ENCODE measurements at regions not wholly inside any gene's neighbourhood (a gene's known extent, or its start where the extent isn't known, plus 50 kb on each side); places are given as distances from the start of the nearest gene placed in this dataset.

DNA sequence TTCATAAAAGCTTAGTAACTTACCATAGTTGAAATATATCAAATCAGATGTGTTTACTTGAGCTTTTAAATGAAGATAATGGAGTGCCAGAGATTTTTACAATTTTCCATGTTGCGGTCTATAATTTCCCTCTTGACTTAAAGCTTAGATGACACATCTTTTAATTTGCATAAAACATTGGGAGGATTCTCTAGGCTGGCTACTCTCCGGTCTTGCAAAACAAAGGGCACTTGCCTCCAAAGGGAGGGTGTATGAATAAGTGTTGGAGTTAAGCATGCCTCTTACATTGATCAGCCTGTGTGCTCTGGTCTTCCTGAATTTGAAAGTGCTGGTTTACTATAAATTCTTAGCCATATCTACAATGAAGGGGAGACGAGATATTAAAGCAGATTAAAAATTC is 336.4 kb upstream of the NAV3 start:
- Histone ChIP-seq H3K4me1 (ENCODE audit: control insufficient read depth, insufficient read depth, low read length) (no peaks in the 10 kb centered on the region), H3K4me3 (ENCODE audit: low read depth in 2 of 2, low read length in 2 of 2) (no peak overlapping the region), H3K27me3 (ENCODE audit: control insufficient read depth, insufficient read depth, low read length) (no peaks in the 10 kb centered on the region), H3K36me3 (ENCODE audit: control insufficient read depth, insufficient read depth, low read length) (no peaks in the 10 kb centered on the region), H3K27ac (ENCODE audit: low read length) (no peak overlapping the region), H3K9me3 (ENCODE audit: control insufficient read depth, insufficient read depth, low read depth, low read length) (no peaks in the 10 kb centered on the region)
- intact Hi-C loops (cut with micrococcal nuclease; ENCODE audit: unreplicated experiment): no loop called here
- CTCF ChIA-PET: no interaction called here
- POLR2A ChIA-PET: no interaction called here
- DNase-seq (ENCODE audit: low read depth, low spot score) (no peak), ATAC-seq (no peak)
- in situ Hi-C loops (cut with HindIII; ENCODE audit: low pct_unique_long_range_greater_than_20kb, low sequenced_read_pairs): no loop called here
- no TSS peak for BruUV-seq (replicated peaks)
- TF ChIP-seq, protein P1, sequence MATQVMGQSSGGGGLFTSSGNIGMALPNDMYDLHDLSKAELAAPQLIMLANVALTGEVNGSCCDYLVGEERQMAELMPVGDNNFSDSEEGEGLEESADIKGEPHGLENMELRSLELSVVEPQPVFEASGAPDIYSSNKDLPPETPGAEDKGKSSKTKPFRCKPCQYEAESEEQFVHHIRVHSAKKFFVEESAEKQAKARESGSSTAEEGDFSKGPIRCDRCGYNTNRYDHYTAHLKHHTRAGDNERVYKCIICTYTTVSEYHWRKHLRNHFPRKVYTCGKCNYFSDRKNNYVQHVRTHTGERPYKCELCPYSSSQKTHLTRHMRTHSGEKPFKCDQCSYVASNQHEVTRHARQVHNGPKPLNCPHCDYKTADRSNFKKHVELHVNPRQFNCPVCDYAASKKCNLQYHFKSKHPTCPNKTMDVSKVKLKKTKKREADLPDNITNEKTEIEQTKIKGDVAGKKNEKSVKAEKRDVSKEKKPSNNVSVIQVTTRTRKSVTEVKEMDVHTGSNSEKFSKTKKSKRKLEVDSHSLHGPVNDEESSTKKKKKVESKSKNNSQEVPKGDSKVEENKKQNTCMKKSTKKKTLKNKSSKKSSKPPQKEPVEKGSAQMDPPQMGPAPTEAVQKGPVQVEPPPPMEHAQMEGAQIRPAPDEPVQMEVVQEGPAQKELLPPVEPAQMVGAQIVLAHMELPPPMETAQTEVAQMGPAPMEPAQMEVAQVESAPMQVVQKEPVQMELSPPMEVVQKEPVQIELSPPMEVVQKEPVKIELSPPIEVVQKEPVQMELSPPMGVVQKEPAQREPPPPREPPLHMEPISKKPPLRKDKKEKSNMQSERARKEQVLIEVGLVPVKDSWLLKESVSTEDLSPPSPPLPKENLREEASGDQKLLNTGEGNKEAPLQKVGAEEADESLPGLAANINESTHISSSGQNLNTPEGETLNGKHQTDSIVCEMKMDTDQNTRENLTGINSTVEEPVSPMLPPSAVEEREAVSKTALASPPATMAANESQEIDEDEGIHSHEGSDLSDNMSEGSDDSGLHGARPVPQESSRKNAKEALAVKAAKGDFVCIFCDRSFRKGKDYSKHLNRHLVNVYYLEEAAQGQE (IDR thresholded peaks at IDR 0.05; ENCODE audit: insufficient read depth in 1 of 2, low read depth in 2 of 2, low read length in 1 of 2): no peak
- TF ChIP-seq SIN3A (IDR thresholded peaks at IDR 0.05; ENCODE audit: borderline replicate concordance, insufficient read depth, low read depth, low read length): no peak
- TF ChIP-seq, protein P2, sequence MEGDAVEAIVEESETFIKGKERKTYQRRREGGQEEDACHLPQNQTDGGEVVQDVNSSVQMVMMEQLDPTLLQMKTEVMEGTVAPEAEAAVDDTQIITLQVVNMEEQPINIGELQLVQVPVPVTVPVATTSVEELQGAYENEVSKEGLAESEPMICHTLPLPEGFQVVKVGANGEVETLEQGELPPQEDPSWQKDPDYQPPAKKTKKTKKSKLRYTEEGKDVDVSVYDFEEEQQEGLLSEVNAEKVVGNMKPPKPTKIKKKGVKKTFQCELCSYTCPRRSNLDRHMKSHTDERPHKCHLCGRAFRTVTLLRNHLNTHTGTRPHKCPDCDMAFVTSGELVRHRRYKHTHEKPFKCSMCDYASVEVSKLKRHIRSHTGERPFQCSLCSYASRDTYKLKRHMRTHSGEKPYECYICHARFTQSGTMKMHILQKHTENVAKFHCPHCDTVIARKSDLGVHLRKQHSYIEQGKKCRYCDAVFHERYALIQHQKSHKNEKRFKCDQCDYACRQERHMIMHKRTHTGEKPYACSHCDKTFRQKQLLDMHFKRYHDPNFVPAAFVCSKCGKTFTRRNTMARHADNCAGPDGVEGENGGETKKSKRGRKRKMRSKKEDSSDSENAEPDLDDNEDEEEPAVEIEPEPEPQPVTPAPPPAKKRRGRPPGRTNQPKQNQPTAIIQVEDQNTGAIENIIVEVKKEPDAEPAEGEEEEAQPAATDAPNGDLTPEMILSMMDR (IDR thresholded peaks at IDR 0.05): no peak
- no peak for TF ChIP-seq POLR2AphosphoS5 (IDR thresholded peaks at IDR 0.05; ENCODE audit: low read depth, low read length)

DNA sequence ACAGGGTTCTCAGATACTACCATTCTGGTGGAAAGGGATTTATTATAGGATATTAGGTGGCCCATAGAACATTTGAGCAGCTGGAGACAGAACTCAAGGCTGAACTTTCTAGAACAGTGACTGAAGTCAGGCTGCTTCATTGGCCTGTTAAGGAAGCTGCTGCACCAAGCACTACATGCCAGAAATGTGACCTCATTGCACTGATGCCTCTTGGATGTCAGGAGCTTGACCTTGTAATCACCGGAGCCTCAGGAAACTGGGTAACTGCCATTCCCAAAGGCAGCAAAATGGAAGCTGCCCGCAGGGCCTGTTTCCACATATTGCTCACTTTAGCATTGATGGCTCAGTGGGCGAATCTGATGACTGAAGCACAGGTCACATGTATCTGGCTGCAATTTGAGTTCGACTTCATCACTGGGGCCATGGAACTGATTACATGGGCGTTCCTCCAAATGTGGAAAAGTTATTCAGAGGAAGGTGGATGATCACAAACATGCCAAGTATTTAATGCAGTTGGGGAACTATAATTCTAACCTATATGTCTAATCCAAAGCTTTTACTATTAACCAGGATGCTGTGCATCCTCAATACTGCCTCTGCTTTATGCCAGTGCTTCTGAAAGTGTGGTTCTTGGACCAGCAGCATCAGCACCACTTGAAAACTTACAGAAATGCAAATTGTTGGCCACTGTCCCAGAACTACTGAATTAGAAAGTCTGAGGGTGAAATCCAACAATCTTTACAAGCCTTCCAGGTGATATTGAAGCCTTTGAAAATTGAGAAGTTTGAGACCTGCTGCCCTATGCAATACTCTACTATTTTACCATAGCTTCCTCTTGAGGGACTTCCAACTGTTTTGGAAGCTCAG is 337.2 kb upstream of the NAV3 start:
- no TSS peak for BruUV-seq (replicated peaks)
- intact Hi-C loops (cut with micrococcal nuclease; ENCODE audit: unreplicated experiment) (no loop called here), in situ Hi-C loops (cut with HindIII; ENCODE audit: low pct_unique_long_range_greater_than_20kb, low sequenced_read_pairs) (no loop called here)
- Histone ChIP-seq H3K9me3 (ENCODE audit: control insufficient read depth, insufficient read depth, low read depth, low read length) (no peaks in the 10 kb centered on the region), H3K27me3 (ENCODE audit: control insufficient read depth, insufficient read depth, low read length) (no peaks in the 10 kb centered on the region), H3K27ac (ENCODE audit: low read length) (no peak overlapping the region), H3K36me3 (ENCODE audit: control insufficient read depth, insufficient read depth, low read length) (no peaks in the 10 kb centered on the region), H3K4me3 (ENCODE audit: low read depth in 2 of 2, low read length in 2 of 2) (no peak overlapping the region), H3K4me1 (ENCODE audit: control insufficient read depth, insufficient read depth, low read length) (no peaks in the 10 kb centered on the region)
- ATAC-seq (no peak), DNase-seq (ENCODE audit: low read depth, low spot score) (no peak)
- CTCF ChIA-PET: no interaction called here
- POLR2A ChIA-PET: no interaction called here
- TF ChIP-seq SIN3A (IDR thresholded peaks at IDR 0.05; ENCODE audit: borderline replicate concordance, insufficient read depth, low read depth, low read length): no peak
- no peak for TF ChIP-seq POLR2AphosphoS5 (IDR thresholded peaks at IDR 0.05; ENCODE audit: low read depth, low read length)
- TF ChIP-seq, protein P2 (IDR thresholded peaks at IDR 0.05): no peak
- TF ChIP-seq, protein P1 (IDR thresholded peaks at IDR 0.05; ENCODE audit: insufficient read depth in 1 of 2, low read depth in 2 of 2, low read length in 1 of 2): no peak
- no peak for TF ChIP-seq TCF7L2 (IDR thresholded peaks at IDR 0.05; ENCODE audit: low read depth, low read length)

Data from Panc1 (cell line).